Loucy (cell line): ENCODE measurements at regions not wholly inside any gene's neighbourhood (a gene's known extent, or its start where the extent isn't known, plus 50 kb on each side); places are given as distances from the start of the nearest gene placed in this dataset.

Experiments used
- H2AFZ ChIP-seq: fragments of 200-600 bp; sonication (generic); 2 replicates; pipeline ENCODE4 v1.6.0; 2016; ENCODE audit warnings: antibody characterized with exemption, mild to moderate bottlenecking, low read length, moderate library complexity
- H3F3A ChIP-seq: fragments of 200-600 bp; 2 replicates; pipeline ENCODE4 v1.6.0; 2016; ENCODE audit warnings: antibody characterized with exemption, low read depth, mild to moderate bottlenecking
- H3K27me3 ChIP-seq: fragments of 200-600 bp; sonication (generic); 2 replicates; pipeline ENCODE4 v1.6.1; 2014; ENCODE audit warnings: low read length, mild to moderate bottlenecking; ENCODE audit not compliant: insufficient read depth, poor library complexity, severe bottlenecking
- H3K36me3 ChIP-seq: fragments of 200-600 bp; sonication (generic); 2 replicates; pipeline ENCODE4 v1.6.1; 2016; ENCODE audit warnings: low read length; ENCODE audit not compliant: insufficient read depth
- H3K4me1 ChIP-seq: fragments of 200-600 bp; sonication (generic); 2 replicates; pipeline ENCODE4 v1.5.1; 2014; ENCODE audit warnings: low read length, mild to moderate bottlenecking; ENCODE audit not compliant: insufficient read depth, poor library complexity, severe bottlenecking
- H3K4me2 ChIP-seq: fragments of 200-600 bp; sonication (generic); 2 replicates; pipeline ENCODE4 v1.6.0; 2014; ENCODE audit warnings: antibody characterized with exemption, low read length, low read depth, mild to moderate bottlenecking; ENCODE audit not compliant: poor library complexity, severe bottlenecking
- H3K4me3 ChIP-seq: fragments of 200-600 bp; sonication (generic); 2 replicates; pipeline ENCODE4 v1.5.1; 2014; ENCODE audit warnings: low read length, mild to moderate bottlenecking, mixed read lengths; ENCODE audit not compliant: poor library complexity, severe bottlenecking
- H3K79me2 ChIP-seq: fragments of 200-600 bp; sonication (generic); 2 replicates; pipeline ENCODE4 v1.6.1; 2014; ENCODE audit warnings: low read length; ENCODE audit not compliant: insufficient read depth
- H3K9ac ChIP-seq: fragments of 200-600 bp; sonication (generic); 2 replicates; pipeline ENCODE4 v1.6.0; 2014; ENCODE audit warnings: mild to moderate bottlenecking, low read depth, low read length, moderate library complexity; ENCODE audit not compliant: poor library complexity, severe bottlenecking
- H3K9me2 ChIP-seq: fragments of 200-600 bp; sonication (generic); replicated peaks from 2 replicates; pipeline ENCODE4 v1.6.1; 2016; ENCODE audit warnings: low read depth, low read length, mixed read lengths
- H3K9me3 ChIP-seq: fragments of 200-600 bp; sonication (generic); 2 replicates; pipeline ENCODE4 v1.6.1; 2014; ENCODE audit warnings: mild to moderate bottlenecking, antibody characterized with exemption, low read length, low read depth; ENCODE audit not compliant: insufficient read depth
- H4K20me1 ChIP-seq: fragments of 200-600 bp; sonication (generic); 2 replicates; pipeline ENCODE4 v1.6.0; 2014; ENCODE audit warnings: antibody characterized with exemption, low read length, mild to moderate bottlenecking; ENCODE audit not compliant: insufficient read depth, poor library complexity, severe bottlenecking
- EZH2phosphoT487 ChIP-seq: fragments of 200-600 bp; IDR thresholded peaks from 2 replicates; pipeline ENCODE4 v1.6.1; 2018; ENCODE audit warnings: antibody characterized with exemption, mild to moderate bottlenecking, moderate library complexity, borderline replicate concordance
- TF ChIP-seq, protein P1 (sequence below): fragments of 200-600 bp; sonication (generic); conservative IDR thresholded peaks from 2 replicates; pipeline ENCODE4 v1.5.1; 2014; ENCODE audit warnings: mild to moderate bottlenecking, antibody characterized with exemption, low read length

DNA sequence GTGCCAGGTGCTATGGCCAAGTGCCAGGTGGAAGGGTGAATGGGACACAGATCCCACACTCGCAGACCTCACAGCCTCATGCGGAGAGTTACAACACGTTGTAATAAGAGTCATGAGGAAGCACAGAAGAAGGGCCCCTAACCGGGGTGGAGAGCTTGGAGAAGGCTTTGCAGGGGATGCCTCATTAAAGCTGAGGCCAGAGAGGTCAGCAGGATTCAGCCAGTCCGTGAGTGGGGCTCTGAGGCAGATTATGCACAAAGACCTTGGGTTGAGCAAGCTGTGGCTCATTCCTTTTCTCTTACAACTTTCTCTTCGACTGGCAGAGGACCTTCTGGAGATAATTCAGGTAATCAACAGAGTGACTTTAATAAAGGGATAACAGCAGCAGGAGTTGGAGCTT is 65.3 kb upstream of the SNRK start:
- Histone ChIP-seq H2AFZ (no peak overlapping the region), H3K9me3 (no peaks in the 10 kb centered on the region), H3K9me2 (no peaks in the 10 kb centered on the region), H3K4me3 (no peak overlapping the region), H3K4me1 (no peaks in the 10 kb centered on the region), H3K27me3 (no peaks in the 10 kb centered on the region), H3F3A (no peaks in the 10 kb centered on the region), H4K20me1 (no peaks in the 10 kb centered on the region), H3K79me2 (no peaks in the 10 kb centered on the region), H3K9ac (no peak overlapping the region), H3K36me3 (no peaks in the 10 kb centered on the region), H3K4me2 (no peak overlapping the region)
- TF ChIP-seq, protein P1, sequence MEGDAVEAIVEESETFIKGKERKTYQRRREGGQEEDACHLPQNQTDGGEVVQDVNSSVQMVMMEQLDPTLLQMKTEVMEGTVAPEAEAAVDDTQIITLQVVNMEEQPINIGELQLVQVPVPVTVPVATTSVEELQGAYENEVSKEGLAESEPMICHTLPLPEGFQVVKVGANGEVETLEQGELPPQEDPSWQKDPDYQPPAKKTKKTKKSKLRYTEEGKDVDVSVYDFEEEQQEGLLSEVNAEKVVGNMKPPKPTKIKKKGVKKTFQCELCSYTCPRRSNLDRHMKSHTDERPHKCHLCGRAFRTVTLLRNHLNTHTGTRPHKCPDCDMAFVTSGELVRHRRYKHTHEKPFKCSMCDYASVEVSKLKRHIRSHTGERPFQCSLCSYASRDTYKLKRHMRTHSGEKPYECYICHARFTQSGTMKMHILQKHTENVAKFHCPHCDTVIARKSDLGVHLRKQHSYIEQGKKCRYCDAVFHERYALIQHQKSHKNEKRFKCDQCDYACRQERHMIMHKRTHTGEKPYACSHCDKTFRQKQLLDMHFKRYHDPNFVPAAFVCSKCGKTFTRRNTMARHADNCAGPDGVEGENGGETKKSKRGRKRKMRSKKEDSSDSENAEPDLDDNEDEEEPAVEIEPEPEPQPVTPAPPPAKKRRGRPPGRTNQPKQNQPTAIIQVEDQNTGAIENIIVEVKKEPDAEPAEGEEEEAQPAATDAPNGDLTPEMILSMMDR, result no peak
- no peak for TF ChIP-seq EZH2phosphoT487

DNA sequence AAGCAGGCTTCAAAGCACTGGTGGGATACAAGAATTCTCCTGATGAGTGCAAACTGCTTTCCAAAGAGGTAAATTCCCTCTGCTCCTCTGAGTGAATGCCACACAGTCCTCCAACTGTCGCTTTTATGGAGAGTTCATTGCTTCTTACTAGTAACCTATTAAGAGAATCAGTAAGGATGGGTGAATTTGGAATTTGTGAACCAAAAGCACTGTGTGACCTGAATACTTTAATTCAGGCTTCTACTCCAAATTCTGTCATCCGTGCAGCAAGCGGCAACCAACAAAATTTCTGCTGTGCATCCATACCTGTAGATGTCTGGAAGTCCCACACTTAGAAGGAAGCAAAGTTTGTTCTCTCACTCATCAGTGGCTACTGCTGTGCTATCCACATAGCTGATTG is 66.7 kb upstream of the SNRK start:
- Histone ChIP-seq H3F3A (no peaks in the 10 kb centered on the region), H3K4me3 (no peak overlapping the region), H3K9me2 (no peaks in the 10 kb centered on the region), H3K9me3 (no peaks in the 10 kb centered on the region), H4K20me1 (no peaks in the 10 kb centered on the region), H3K4me1 (no peaks in the 10 kb centered on the region), H3K27me3 (no peaks in the 10 kb centered on the region), H3K4me2 (no peak overlapping the region), H2AFZ (no peak overlapping the region), H3K79me2 (no peaks in the 10 kb centered on the region), H3K36me3 (no peaks in the 10 kb centered on the region), H3K9ac (no peak overlapping the region)
- no peak for TF ChIP-seq EZH2phosphoT487
- TF ChIP-seq, protein P1, result no peak

DNA sequence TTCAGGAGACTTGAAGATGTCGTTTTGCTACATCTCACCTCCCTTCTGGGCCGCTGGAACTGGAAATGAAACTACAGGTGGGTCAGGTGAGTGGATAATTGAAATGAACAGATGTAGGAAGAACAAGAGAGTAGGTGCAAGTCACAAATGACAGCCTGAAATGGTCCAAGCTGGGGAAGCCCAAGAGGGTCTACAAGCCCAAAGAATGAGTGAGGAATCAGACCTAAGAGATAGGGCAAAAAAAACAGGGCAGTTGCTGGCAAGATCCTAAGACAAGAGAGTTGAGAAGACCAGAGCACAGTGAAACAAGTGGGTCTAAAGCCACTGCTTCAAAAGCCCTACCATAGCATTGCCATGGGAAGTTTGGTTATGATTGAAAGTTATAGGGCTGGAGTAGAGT is 67.4 kb upstream of the SNRK start:
- Histone ChIP-seq H3K79me2 (no peaks in the 10 kb centered on the region), H3K4me1 (no peaks in the 10 kb centered on the region), H4K20me1 (no peaks in the 10 kb centered on the region), H2AFZ (no peak overlapping the region), H3K36me3 (no peaks in the 10 kb centered on the region), H3K4me3 (no peak overlapping the region), H3K9me3 (no peaks in the 10 kb centered on the region), H3K4me2 (no peak overlapping the region), H3K9ac (no peak overlapping the region), H3K27me3 (no peaks in the 10 kb centered on the region), H3K9me2 (no peaks in the 10 kb centered on the region), H3F3A (no peaks in the 10 kb centered on the region)
- TF ChIP-seq, protein P1, result no peak
